D721Med (cell line): ENCODE measurements at regions not wholly inside any gene's neighbourhood (a gene's known extent, or its start where the extent isn't known, plus 50 kb on each side); places are given as distances from the start of the nearest gene placed in this dataset.

Source experiments
- DNase-seq: peaks from one replicate; pipeline ENCODE4 v3.0.0; 2011; ENCODE audit warnings: low spot score; ENCODE audit not compliant: insufficient read length
- FAIRE-seq: peaks from 2 replicates; lab custom pipeline; 2011; peaks lifted over from hg19 to GRCh38; lab: Jason Lieb, UNC
- TF ChIP-seq, protein P1 (sequence below): IDR thresholded peaks from 2 replicates; pipeline ENCODE4 v1.5.1; 2012; ENCODE audit warnings: mild to moderate bottlenecking, control low read depth; ENCODE audit not compliant: insufficient read depth; ENCODE audit errors: missing control alignments

DNA sequence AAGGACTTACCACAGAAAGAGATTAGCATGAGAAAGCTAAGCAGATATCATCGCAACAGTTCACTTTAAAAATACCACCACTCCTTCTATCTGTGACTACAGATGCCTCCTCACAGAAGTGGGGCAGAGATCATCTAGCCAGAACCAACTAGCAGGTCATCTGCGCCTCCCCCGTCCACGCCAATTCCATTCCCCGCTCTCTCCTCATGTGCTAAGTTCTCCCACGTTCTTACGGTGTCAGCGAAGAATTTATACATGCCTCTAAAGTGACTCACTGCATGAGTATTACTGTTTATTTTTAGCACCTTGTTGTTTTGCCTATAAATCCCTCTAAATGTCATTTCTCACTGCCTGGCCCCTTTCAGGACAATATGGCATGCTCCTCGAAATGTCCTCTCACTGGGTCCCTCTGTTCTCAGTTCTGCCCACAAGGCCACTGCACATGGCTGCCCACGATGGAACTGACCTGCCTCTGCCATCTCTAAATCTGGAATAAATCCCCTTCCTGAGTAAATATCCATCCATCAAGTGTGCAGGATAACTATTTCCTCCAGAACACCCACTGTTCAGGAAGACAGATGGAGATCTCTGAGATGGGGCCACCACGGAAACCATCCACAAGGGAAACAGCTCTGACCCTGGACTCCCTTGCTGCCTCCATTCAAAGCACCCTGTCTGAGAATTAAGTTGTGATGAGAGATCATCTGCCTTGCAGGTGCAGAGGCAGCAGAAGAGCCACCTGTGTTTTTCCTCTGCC, 137.7 kb downstream of the IRS1 start:
- no peak for FAIRE-seq
- no peak for DNase-seq
- TF ChIP-seq, protein P1, sequence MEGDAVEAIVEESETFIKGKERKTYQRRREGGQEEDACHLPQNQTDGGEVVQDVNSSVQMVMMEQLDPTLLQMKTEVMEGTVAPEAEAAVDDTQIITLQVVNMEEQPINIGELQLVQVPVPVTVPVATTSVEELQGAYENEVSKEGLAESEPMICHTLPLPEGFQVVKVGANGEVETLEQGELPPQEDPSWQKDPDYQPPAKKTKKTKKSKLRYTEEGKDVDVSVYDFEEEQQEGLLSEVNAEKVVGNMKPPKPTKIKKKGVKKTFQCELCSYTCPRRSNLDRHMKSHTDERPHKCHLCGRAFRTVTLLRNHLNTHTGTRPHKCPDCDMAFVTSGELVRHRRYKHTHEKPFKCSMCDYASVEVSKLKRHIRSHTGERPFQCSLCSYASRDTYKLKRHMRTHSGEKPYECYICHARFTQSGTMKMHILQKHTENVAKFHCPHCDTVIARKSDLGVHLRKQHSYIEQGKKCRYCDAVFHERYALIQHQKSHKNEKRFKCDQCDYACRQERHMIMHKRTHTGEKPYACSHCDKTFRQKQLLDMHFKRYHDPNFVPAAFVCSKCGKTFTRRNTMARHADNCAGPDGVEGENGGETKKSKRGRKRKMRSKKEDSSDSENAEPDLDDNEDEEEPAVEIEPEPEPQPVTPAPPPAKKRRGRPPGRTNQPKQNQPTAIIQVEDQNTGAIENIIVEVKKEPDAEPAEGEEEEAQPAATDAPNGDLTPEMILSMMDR, result no peak

DNA sequence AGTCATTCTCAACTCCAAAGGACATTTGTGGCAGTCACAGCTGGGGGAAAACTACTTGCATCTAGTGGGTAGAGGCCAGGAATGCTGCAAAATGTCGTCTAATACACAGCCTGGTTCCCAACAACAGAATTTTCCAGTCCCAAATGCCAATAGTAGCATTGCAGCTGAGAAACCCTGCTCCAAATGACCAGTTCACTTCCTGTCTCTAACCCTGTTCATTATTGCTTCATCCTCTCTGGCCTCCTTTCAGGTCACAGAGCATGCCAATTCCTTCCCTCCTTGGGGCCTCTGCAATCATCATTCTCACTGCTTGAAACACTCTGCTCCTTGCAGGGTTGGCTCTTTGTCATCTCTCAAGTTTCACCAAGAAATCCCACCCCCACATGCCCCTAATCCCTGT, 139.1 kb downstream of the IRS1 start:
- DNase-seq (no peak), FAIRE-seq (no peak)
- TF ChIP-seq, protein P1, result no peak

DNA sequence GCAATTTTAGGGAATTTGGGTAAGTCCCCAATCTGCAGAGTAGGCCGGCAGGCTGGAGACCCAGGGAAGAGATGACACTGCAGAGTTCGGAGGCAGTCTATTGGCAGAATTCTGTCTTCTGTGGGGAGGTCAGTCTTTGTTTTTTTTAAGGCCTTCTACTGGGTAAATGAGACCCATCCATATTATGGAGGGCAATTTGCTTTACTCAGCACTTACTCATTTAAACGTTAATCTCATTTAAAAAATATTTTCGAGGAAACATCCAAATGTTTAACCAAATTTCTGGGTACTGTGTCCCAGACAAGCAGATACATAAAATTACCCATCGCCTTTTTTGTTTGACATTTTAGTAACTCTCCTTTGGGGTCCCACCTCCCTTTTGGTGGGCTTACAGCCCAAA, 139.5 kb downstream of the IRS1 start:
- DNase-seq, result no peak
- FAIRE-seq, result no peak
- TF ChIP-seq, protein P1, result no peak

DNA sequence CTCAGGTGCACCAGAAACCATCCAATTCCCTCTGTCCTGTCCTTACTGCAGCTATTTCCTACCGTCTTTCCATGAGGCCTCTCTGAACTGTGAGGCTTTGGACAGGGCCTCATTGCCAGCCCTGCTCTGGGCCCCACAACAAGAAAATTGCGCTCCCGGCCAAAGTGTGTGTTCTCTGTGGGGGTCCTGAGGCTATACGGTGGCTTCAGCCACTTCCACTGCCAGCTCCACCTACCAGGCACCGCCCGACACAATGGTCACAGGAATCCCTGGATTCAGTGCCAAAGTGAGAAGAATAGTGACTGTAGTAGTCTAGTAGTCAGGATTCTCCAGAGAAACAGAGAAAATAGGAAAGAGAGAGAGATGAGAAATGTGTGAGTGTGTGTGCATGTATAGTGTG, 140.2 kb downstream of the IRS1 start:
- FAIRE-seq (no peak), DNase-seq (no peak)
- TF ChIP-seq, protein P1, result no peak

DNA sequence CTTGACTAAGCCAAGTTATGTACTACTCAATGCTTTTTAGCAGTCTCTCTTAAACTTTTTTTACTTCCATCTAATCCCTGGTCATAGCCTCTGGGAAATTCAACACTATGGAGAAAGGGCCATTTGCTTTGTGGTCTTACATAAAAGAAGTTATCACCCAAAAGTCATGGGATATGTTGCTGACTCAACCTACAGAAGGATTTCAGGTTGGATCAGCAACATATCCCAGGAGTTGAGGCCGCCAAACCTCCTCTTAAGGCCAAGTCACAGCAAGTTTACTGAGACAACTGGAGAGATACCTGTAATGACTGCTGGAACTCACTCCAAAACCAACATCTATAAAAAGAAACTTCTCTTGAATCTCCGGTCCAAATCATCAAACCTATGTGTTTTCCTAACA, 141.1 kb downstream of the IRS1 start:
- FAIRE-seq, result no peak
- TF ChIP-seq, protein P1, result no peak
- DNase-seq, result no peak

DNA sequence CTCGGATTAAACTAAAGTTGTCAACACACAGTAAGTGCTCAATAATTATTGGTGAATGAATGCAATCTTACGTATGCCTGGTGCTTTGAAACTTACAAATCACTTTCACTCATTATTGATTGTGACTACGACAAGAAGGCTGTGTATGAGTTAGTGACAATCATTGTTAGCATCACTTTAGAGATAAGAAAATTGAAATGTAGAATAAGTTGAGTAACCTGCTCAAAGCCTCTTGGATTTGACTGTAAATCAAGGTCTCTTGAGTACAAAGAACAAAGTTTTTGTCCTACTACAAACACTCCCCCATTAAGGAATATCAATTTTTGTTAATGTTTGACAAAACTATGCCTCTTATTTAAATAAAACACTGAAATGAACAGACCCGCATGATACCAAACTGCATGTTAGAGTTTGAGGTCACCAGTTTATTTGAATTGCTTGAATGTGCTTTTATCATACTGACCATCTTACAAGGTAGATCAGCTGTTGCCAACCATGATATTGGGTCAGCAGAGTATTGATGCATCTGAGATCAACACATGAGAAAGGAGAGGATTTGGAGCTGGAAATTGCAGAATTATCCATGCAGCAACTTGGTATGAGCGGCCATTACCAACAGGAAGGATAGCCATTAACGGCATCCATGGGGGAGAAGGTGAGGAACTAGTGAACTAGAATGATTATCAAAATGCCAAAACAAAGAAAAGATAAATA, 142.1 kb downstream of the IRS1 start:
- peak; percentile 35 for FAIRE-seq

More for the DNA sequence above, 142.1 kb downstream of the IRS1 start:
- TF ChIP-seq, protein P1, result no peak
- no peak for DNase-seq
